ENCODE measurements at regions not wholly inside any gene's neighbourhood (a gene's known extent, or its start where the extent isn't known, plus 50 kb on each side); places are given as distances from the start of the nearest gene placed in this dataset.

DNA sequence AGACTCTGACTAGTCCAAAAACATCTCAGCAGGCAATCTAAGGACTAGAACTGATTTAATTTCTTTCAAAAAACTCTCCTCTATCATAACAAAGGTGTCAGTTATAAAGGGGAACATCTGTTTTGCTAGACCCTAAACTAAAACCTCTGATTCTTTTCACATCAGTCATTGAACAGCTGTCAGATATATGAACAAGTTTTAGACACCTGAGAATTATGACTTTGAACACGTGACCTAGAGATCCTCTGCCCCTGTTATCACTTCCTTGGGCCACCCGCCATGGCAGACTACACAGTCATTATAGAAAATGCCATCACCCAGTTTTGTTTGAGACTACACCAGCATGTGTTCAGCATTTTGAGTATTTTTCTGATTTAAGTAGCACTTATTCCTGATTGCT, 282.3 kb upstream of the TBL1XR1 start:
- intact Hi-C loops (cut with micrococcal nuclease): no loop called here
- Histone ChIP-seq H3K4me3 (replicated peaks in 1 of 3; ENCODE audit: insufficient read depth in 1 of 3, low read depth in 1 of 3, low read length in 3 of 3) (no peak overlapping the region), H2AFZ (ENCODE audit: low read depth, low read length) (no peak overlapping the region), H3K27ac (ENCODE audit: insufficient read depth, low read depth, low read length) (no peak overlapping the region), H3K4me1 (ENCODE audit: control insufficient read depth, extremely low read depth, insufficient read depth, low read length) (peaks cover 3% of the 10 kb centered on the region), H3K27me3 (ENCODE audit: control insufficient read depth in 2 of 2, insufficient read depth in 2 of 2, low read length in 2 of 2) (no peaks in the 10 kb centered on the region), H3K79me2 (ENCODE audit: control insufficient read depth, insufficient read depth, low read length) (no peaks in the 10 kb centered on the region), H3K9me3 (replicated peaks; ENCODE audit: control insufficient read depth, insufficient read depth, low read length) (no peaks in the 10 kb centered on the region), H3K36me3 (ENCODE audit: control insufficient read depth in 2 of 2, extremely low read depth in 1 of 2, insufficient read depth in 2 of 2, low read length in 2 of 2) (no peaks in the 10 kb centered on the region), H3K4me2 (ENCODE audit: insufficient read depth, low read length) (no peak overlapping the region), H3K9ac (replicated peaks; ENCODE audit: extremely low read depth, insufficient read depth, low read length) (no peak overlapping the region), H3K9me1 (replicated peaks; ENCODE audit: control insufficient read depth, extremely low read depth, insufficient read depth, low read length) (no peaks in the 10 kb centered on the region), H4K20me1 (replicated peaks; ENCODE audit: control insufficient read depth, extremely low read depth, insufficient read depth, low read length) (no peaks in the 10 kb centered on the region)
- BruUV-seq (replicated peaks): no TSS peak
- DNase-seq (ENCODE audit: low read depth, low spot score) (no peak), FAIRE-seq (peak; percentile 37)
- TF ChIP-seq FOS (IDR thresholded peaks at IDR 0.05; ENCODE audit: borderline replicate concordance, insufficient read depth, low read length): no peak
- TF ChIP-seq GATA2 (IDR thresholded peaks at IDR 0.05; ENCODE audit: insufficient read depth, insufficient read length, low read depth, low read length): no peak
- TF ChIP-seq MYC (IDR thresholded peaks at IDR 0.05; ENCODE audit: low read depth, low read length): no peak
- TF ChIP-seq POLR2A (IDR thresholded peaks at IDR 0.05; ENCODE audit: low read depth, low read length): no peak
- TF ChIP-seq CTCF (IDR thresholded peaks at IDR 0.05; ENCODE audit: extremely low read depth in 1 of 2, insufficient read depth in 1 of 2, low read depth in 1 of 2, low read length in 2 of 2): no peak
- TF ChIP-seq, protein P1, sequence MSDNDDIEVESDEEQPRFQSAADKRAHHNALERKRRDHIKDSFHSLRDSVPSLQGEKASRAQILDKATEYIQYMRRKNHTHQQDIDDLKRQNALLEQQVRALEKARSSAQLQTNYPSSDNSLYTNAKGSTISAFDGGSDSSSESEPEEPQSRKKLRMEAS (IDR thresholded peaks at IDR 0.05; ENCODE audit: insufficient read depth, insufficient read length): no peak
- no peak for TF ChIP-seq POLR2AphosphoS5 (IDR thresholded peaks at IDR 0.05; ENCODE audit: insufficient read depth, low read depth, low read length)
- no peak for TF ChIP-seq JUN (IDR thresholded peaks at IDR 0.05; ENCODE audit: borderline replicate concordance, insufficient read depth, insufficient read length, low read depth)
- no peak for TF ChIP-seq EZH2 (IDR thresholded peaks at IDR 0.05; ENCODE audit: borderline replicate concordance, low read depth, low read length, severe bottlenecking)
- ChIA-PET CTCF (no interaction called here), POLR2A (no interaction called here)
- dilution Hi-C loops (cut with MboI; ENCODE audit: extremely low pct_ligation_motif_present, low sequenced_read_pairs): no loop called here
